Adrenal gland (tissue), 9 donors: ENCODE measurements at regions not wholly inside any gene's neighbourhood (a gene's known extent, or its start where the extent isn't known, plus 50 kb on each side); places are given as distances from the start of the nearest gene placed in this dataset.

ENCODE experiments used
- DNase-seq, 7 donors: peaks; one replicate each; pipeline ENCODE4 v3.0.0-alpha.2; 2019 to 2020
- H3K27ac ChIP-seq, 5 donors: fragments of 200-600 bp; sonication (generic) in 4 of 5; 1 replicate in 3 of 5; 2 replicates in 2 of 5; pipeline versions ENCODE4 v1.5.1 to v1.8.0; 2016 to 2020; ENCODE audit warnings: mild to moderate bottlenecking in 1 of 5
- H3K27me3 ChIP-seq: fragments of 200-600 bp; 2 replicates; pipeline ENCODE4 v1.8.0; 2021
- H3K36me3 ChIP-seq, 2 donors: fragments of 200-600 bp; replicated peaks in 1 of 2; 1 replicate in 1 of 2; 2 replicates in 1 of 2; pipeline versions ENCODE4 v1.5.1 to v1.8.0; 2018 to 2022
- H3K4me1 ChIP-seq, 2 donors: fragments of 200-600 bp; replicated peaks in 1 of 2; 1 replicate in 1 of 2; 2 replicates in 1 of 2; pipeline versions ENCODE4 v1.5.1 to v1.8.0; 2018 to 2021
- H3K4me3 ChIP-seq, 4 donors: fragments of 200-600 bp; sonication (generic) in 3 of 4; one replicate each; pipeline ENCODE4 v1.5.1; 2016 to 2018
- H3K9me3 ChIP-seq, 3 donors: fragments of 200-600 bp; sonication (generic) in 1 of 3; replicated peaks in 1 of 3; 1 replicate in 2 of 3; 2 replicates in 1 of 3; pipeline versions ENCODE4 v1.5.1 to v1.8.0; 2016 to 2021
- POLR2A ChIP-seq, 2 donors: fragments of 450-650 bp; IDR thresholded peaks; one replicate each; pipeline ENCODE4 v1.6.1; 2017; ENCODE audit warnings: antibody characterized with exemption in 2 of 2, mild to moderate bottlenecking in 2 of 2, moderate library complexity in 1 of 2
- WGBS, 4 donors: extraction: QIAGEN DNeasy Blood & Tissue Kit in 2 of 4; methylation state at CpG; one replicate each; pipeline versions ENCODE4 v1.1.5 to v1.1.7; 2013 to 2017; 5-methylcytosine and 5-hydroxymethylcytosine counted together
- intact Hi-C, 2 donors: fragments of 100-400 bp; cut with DNase I; formaldehyde crosslinking; loops; one replicate each; pipeline versions ENCODE4 v1.14.1 to v1.15.0; 2022 to 2023
- TF ChIP-seq, protein P1 (sequence below), 6 experiments: fragments of 450-650 bp in 4 of 6; fragments of 200-600 bp in 2 of 6; sonication (generic) in 1 of 6; IDR thresholded peaks; 1 replicate in 5 of 6; 2 replicates in 1 of 6; pipeline versions ENCODE4 v1.5.1 to v1.8.0; 2016 to 2021; ENCODE audit warnings: antibody characterized with exemption in 6 of 6, mild to moderate bottlenecking in 2 of 6, moderate library complexity in 1 of 6
- donor health status: healthy with polysubstance abuse.
- donor health status: Bipolar disorder and iron deficiency.
- donor health status: DM: yes; HTN: yes; CAD: no.
- donor health status: DM: no; HTN: no; CAD: no.
- donor health status: DM: no; HTN: no; CAD: no.

DNA sequence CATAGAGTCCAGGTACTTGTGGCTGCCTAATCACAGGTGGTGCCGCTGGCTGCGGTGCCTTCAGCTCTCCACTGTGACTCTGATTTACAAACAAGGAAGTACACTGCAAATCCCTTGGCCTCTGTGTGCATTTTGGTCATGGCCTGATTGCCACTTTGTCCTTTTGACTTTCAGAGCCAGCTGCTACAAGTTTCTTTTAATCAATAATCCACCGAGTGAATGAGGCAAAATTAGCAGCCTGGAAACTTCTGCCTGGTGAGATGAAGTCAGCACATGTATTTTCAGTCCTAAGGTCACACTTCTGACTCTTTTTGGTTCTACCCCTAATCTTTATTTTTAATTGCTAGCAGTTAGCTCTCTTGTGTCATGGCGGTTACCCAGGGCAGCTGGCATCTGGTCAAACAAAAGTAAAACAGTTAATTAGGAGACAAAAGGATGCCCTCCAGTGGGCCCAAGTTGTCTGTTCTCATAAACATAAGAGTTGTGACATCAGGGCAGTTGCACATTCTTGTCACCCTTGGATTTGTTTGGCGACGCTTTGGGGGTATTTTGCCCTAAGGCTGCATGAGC is 62.3 kb upstream of the LNX1 start:
- H3K9me3 ChIP-seq = no peaks in the 10 kb centered on the region
- intact Hi-C loops = no loop called here
- H3K27me3 ChIP-seq = no peaks in the 10 kb centered on the region
- peaks cover 14 to 16% of the 10 kb centered on the region in 2 donors for H3K4me1 ChIP-seq
- no peak for TF ChIP-seq POLR2A (IDR thresholded peaks at IDR 0.05)
- TF ChIP-seq, protein P1, sequence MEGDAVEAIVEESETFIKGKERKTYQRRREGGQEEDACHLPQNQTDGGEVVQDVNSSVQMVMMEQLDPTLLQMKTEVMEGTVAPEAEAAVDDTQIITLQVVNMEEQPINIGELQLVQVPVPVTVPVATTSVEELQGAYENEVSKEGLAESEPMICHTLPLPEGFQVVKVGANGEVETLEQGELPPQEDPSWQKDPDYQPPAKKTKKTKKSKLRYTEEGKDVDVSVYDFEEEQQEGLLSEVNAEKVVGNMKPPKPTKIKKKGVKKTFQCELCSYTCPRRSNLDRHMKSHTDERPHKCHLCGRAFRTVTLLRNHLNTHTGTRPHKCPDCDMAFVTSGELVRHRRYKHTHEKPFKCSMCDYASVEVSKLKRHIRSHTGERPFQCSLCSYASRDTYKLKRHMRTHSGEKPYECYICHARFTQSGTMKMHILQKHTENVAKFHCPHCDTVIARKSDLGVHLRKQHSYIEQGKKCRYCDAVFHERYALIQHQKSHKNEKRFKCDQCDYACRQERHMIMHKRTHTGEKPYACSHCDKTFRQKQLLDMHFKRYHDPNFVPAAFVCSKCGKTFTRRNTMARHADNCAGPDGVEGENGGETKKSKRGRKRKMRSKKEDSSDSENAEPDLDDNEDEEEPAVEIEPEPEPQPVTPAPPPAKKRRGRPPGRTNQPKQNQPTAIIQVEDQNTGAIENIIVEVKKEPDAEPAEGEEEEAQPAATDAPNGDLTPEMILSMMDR (IDR thresholded peaks at IDR 0.05) = peak in 4 of 6 experiments; percentile 20 to 32 (median 27)
- H3K36me3 ChIP-seq = no peaks in the 10 kb centered on the region
- no peak overlapping the region for H3K27ac ChIP-seq
- WGBS, 4 donors = 69 to 83% (median 80%) methylated on average over 4 to 6 of the region's 6 CpGs
- peak; percentile 29 to 65 (median 44) for DNase-seq
- no peak overlapping the region for H3K4me3 ChIP-seq

DNA sequence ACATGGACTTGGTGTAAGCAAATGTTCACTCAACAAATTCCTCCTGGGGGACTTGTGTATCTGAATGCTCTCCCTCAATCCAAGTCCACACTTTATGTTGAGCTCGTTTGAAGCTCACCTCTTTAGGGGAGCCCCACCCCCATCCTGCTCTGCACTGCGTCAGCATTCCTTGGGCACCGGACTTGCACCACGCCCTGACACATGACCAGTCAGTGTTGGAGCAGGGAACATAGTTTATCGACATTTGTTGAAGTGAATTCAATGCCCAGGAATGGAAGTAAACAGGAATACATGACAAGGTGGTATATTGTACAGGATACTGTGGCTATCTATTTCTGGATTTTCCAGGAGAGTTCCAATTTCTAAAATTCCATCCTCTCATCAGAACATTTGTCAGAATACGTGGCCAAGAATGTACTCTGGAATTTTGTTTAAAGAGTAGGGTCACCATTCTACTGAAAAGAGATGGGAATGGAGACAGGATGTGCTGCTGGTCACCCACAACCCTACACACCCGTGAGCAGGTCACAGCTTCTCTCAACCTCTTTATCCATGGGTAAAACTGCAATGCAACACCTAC is 60.0 kb upstream of the LNX1 start:
- H3K27me3 ChIP-seq = no peaks in the 10 kb centered on the region
- 54 to 65% (median 58%) methylated on average over 7 of the region's 7 CpGs for WGBS, 4 donors
- no peak overlapping the region for H3K4me3 ChIP-seq
- intact Hi-C loops = no loop called here
- DNase-seq = peak in 4 of 7 donors; percentile 22 to 59 (median 38)
- peak overlapping the region in 1 of 5 donors; percentile 52 for H3K27ac ChIP-seq
- H3K4me1 ChIP-seq = peaks cover 14 to 16% of the 10 kb centered on the region in 2 donors
- no peaks in the 10 kb centered on the region for H3K9me3 ChIP-seq
- no peaks in the 10 kb centered on the region for H3K36me3 ChIP-seq
- TF ChIP-seq, protein P1 (IDR thresholded peaks at IDR 0.05) = no peak
- no peak for TF ChIP-seq POLR2A (IDR thresholded peaks at IDR 0.05)

DNA sequence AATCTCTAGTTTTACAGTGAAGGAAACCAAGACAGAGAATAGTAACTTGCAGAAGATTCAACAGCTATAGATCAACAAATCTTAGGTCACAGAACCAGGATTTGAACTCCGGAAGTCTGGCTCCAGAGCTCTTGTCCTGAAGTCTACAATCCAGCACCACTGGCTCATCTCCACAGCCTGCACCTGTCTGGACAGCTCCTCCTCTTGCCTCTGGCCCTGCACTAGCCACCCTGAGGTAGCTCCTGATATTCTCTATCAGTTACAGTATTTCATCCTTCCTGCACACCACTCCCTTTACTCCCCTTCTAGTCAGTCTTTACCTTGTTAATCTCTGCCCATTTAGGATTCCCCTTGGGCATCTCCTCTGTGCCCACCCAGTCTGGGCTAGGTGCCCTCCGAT is 58.1 kb upstream of the LNX1 start:
- Histone ChIP-seq H3K27me3 (no peaks in the 10 kb centered on the region), H3K4me1 (peaks cover 10 to 12% of the 10 kb centered on the region in 2 donors), H3K36me3 (no peaks in the 10 kb centered on the region), H3K27ac (no peak overlapping the region), H3K4me3 (no peak overlapping the region), H3K9me3 (no peaks in the 10 kb centered on the region)
- 41 to 97% (median 86%) methylated on average over 2 of the region's 2 CpGs for WGBS, 4 donors
- TF ChIP-seq, protein P1 (IDR thresholded peaks at IDR 0.05) = no peak
- no peak for TF ChIP-seq POLR2A (IDR thresholded peaks at IDR 0.05)
- DNase-seq = no peak
- intact Hi-C loops = no loop called here

DNA sequence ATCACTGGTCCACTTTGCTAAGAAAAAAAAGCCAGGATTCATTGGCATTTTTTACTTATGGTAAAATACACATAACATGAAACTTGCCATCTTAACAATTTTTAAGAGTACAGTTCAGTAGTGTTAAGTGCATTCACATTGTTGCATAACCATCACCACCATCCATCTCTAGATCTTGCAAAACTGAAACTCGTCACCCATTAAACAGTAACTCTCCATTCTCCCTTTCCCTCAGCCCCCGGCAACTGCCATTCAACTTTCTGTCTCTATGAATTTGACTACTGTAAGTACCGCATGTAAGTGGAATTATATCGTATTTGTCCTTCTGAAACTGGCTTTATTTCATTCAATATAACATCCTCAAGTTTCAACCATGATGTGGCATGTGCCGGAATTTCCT is 56.3 kb upstream of the LNX1 start:
- TF ChIP-seq, protein P1 (IDR thresholded peaks at IDR 0.05) = no peak
- TF ChIP-seq POLR2A (IDR thresholded peaks at IDR 0.05) = no peak
- Histone ChIP-seq H3K27ac (no peak overlapping the region), H3K4me1 (no peaks in the 10 kb centered on the region), H3K4me3 (no peak overlapping the region), H3K36me3 (no peaks in the 10 kb centered on the region), H3K27me3 (no peaks in the 10 kb centered on the region), H3K9me3 (no peaks in the 10 kb centered on the region)
- WGBS, 4 donors = 69 to 87% (median 84%) methylated on average over 5 of the region's 5 CpGs
- no peak for DNase-seq
- intact Hi-C loops = no loop called here
